Esophagus muscularis mucosa (tissue), 4 donors: ENCODE measurements at regions not wholly inside any gene's neighbourhood (a gene's known extent, or its start where the extent isn't known, plus 50 kb on each side); places are given as distances from the start of the nearest gene placed in this dataset.

Experiments
- DNase-seq: peaks from one replicate; pipeline ENCODE4 v3.0.0-alpha.2; 2017; ENCODE audit errors: extremely low spot score
- H3K27ac ChIP-seq, 4 donors: fragments of 200-600 bp; sonication (generic); replicated peaks in 1 of 4; 1 replicate in 3 of 4; 2 replicates in 1 of 4; pipeline ENCODE4 v1.5.1; 2016 to 2019; ENCODE audit warnings: mild to moderate bottlenecking in 1 of 4
- H3K27me3 ChIP-seq, 4 donors: fragments of 200-600 bp; sonication (generic); one replicate each; pipeline versions ENCODE4 v1.5.1 to v1.6.0; 2016 to 2019
- H3K36me3 ChIP-seq, 4 donors: fragments of 200-600 bp; sonication (generic); one replicate each; pipeline ENCODE4 v1.5.1; 2016 to 2019
- H3K4me1 ChIP-seq, 4 donors: fragments of 200-600 bp; sonication (generic); one replicate each; pipeline ENCODE4 v1.5.1; 2016 to 2019
- H3K4me3 ChIP-seq, 4 donors: fragments of 200-600 bp; sonication (generic); 1 replicate in 2 of 4; 2 replicates in 2 of 4; pipeline ENCODE4 v1.5.1; 2016 to 2019; ENCODE audit warnings: mild to moderate bottlenecking in 4 of 4, moderate library complexity in 1 of 4
- H3K9me3 ChIP-seq, 4 donors: fragments of 200-600 bp; sonication (generic); 1 replicate in 3 of 4; 2 replicates in 1 of 4; pipeline ENCODE4 v1.5.1; 2016 to 2019
- CTCF ChIP-seq, 3 experiments: fragments of 200-600 bp in 2 of 3; fragments of 450-650 bp in 1 of 3; sonication (generic) in 2 of 3; IDR thresholded peaks; one replicate each; pipeline ENCODE4 v1.5.1; 2017 to 2019; ENCODE audit warnings: antibody characterized with exemption in 3 of 3, mild to moderate bottlenecking in 2 of 3, moderate library complexity in 1 of 3
- EP300 ChIP-seq: sonication (generic); formaldehyde crosslinking; IDR thresholded peaks from one replicate; pipeline ENCODE4 v1.6.1; 2017; ENCODE audit warnings: antibody characterized with exemption
- POLR2A ChIP-seq: fragments of 450-650 bp; IDR thresholded peaks from one replicate; pipeline ENCODE4 v1.6.1; 2017; ENCODE audit warnings: antibody characterized with exemption, moderate library complexity, mild to moderate bottlenecking, low read depth
- POLR2AphosphoS5 ChIP-seq, 2 donors: sonication (generic); formaldehyde crosslinking; IDR thresholded peaks; one replicate each; pipeline ENCODE4 v1.6.1; 2017; ENCODE audit warnings: antibody characterized with exemption in 2 of 2
- WGBS: methylation state at CpG from one replicate; pipeline ENCODE4 v1.1.5; 2018; 5-methylcytosine and 5-hydroxymethylcytosine counted together
- intact Hi-C: fragments of 100-400 bp; cut with DNase I; formaldehyde crosslinking; loops from one replicate; pipeline ENCODE4 v1.15.1; 2023

- Histone ChIP-seq H3K9me3 (no peaks in the 10 kb centered on the region), H3K4me1 (no peaks in the 10 kb centered on the region), H3K36me3 (no peaks in the 10 kb centered on the region), H3K27me3 (no peaks in the 10 kb centered on the region), H3K27ac (no peak overlapping the region), H3K4me3 (no peak overlapping the region)
- intact Hi-C loops = no loop called here
- TF ChIP-seq POLR2AphosphoS5 (IDR thresholded peaks at IDR 0.05) (no peak), CTCF (IDR thresholded peaks at IDR 0.05) (no peak)
- 81% methylated on average over 2 of the region's 2 CpGs for WGBS
- no peak for DNase-seq
Observed at GRCh38 chr1:70760154-70760553, 287.5 kb downstream of the PTGER3 start.

GRCh38 chr1:70762386-70762785 is 285.2 kb downstream of the PTGER3 start:
- H3K36me3 ChIP-seq = no peaks in the 10 kb centered on the region
- TF ChIP-seq POLR2A (no peak), CTCF (IDR thresholded peaks at IDR 0.05) (no peak), POLR2AphosphoS5 (IDR thresholded peaks at IDR 0.05) (no peak), EP300 (no peak)

GRCh38 chr1:70764747-70765146 is 282.9 kb downstream of the PTGER3 start:
- TF ChIP-seq POLR2A (no peak), CTCF (IDR thresholded peaks at IDR 0.05) (no peak), EP300 (no peak), POLR2AphosphoS5 (IDR thresholded peaks at IDR 0.05) (no peak)
- DNase-seq = no peak
- intact Hi-C loops = no loop called here
- Histone ChIP-seq H3K4me1 (no peaks in the 10 kb centered on the region), H3K36me3 (no peaks in the 10 kb centered on the region), H3K4me3 (no peak overlapping the region), H3K27ac (no peak overlapping the region), H3K9me3 (peaks cover 0 to 5% (median 0%) of the 10 kb centered on the region in 4 donors), H3K27me3 (no peaks in the 10 kb centered on the region)
- WGBS = 57% methylated on average over 2 of the region's 2 CpGs

More at GRCh38 chr1:70762386-70762785, 285.2 kb downstream of the PTGER3 start:
- intact Hi-C loops = no loop called here
- no peak overlapping the region for H3K27ac ChIP-seq
- H3K4me3 ChIP-seq = no peak overlapping the region
- H3K27me3 ChIP-seq = no peaks in the 10 kb centered on the region
- 82% methylated on average over 2 of the region's 2 CpGs for WGBS
- no peaks in the 10 kb centered on the region for H3K4me1 ChIP-seq
- no peak for DNase-seq
- H3K9me3 ChIP-seq = no peaks in the 10 kb centered on the region

GRCh38 chr1:70767377-70767776 is 280.2 kb downstream of the PTGER3 start:
- Histone ChIP-seq H3K4me3 (no peak overlapping the region), H3K27ac (no peak overlapping the region), H3K9me3 (peaks cover 0 to 20% (median 11%) of the 10 kb centered on the region in 4 donors), H3K36me3 (no peaks in the 10 kb centered on the region), H3K27me3 (no peaks in the 10 kb centered on the region), H3K4me1 (no peaks in the 10 kb centered on the region)
- intact Hi-C loops = no loop called here
- TF ChIP-seq CTCF (IDR thresholded peaks at IDR 0.05) (no peak), POLR2AphosphoS5 (IDR thresholded peaks at IDR 0.05) (no peak), EP300 (no peak)
- DNase-seq = no peak

- DNase-seq = no peak
- H3K4me1 ChIP-seq = no peaks in the 10 kb centered on the region
- H3K36me3 ChIP-seq = no peaks in the 10 kb centered on the region
- WGBS = 73% methylated on average over 1 of the region's 1 CpG
- H3K4me3 ChIP-seq = no peak overlapping the region
- H3K27me3 ChIP-seq = no peaks in the 10 kb centered on the region
- H3K9me3 ChIP-seq = peaks cover 0 to 20% (median 11%) of the 10 kb centered on the region in 4 donors
- TF ChIP-seq EP300 = no peak
- intact Hi-C loops = no loop called here
- no peak overlapping the region for H3K27ac ChIP-seq
Observed at GRCh38 chr1:70768216-70768615, 279.4 kb downstream of the PTGER3 start.
